ENCODE measurements at regions not wholly inside any gene's neighbourhood (a gene's known extent, or its start where the extent isn't known, plus 50 kb on each side); places are given as distances from the start of the nearest gene placed in this dataset.
"Not testable (repeated sequence)": the region's sequence is repeated elsewhere in the genome, so short reads cannot be mapped to it uniquely, and the experiment has no call there.

- DNase-seq: no peak
Observed at GRCh38 chr5:40346901-40347300, 332.8 kb upstream of the PTGER4 start.

DNA sequence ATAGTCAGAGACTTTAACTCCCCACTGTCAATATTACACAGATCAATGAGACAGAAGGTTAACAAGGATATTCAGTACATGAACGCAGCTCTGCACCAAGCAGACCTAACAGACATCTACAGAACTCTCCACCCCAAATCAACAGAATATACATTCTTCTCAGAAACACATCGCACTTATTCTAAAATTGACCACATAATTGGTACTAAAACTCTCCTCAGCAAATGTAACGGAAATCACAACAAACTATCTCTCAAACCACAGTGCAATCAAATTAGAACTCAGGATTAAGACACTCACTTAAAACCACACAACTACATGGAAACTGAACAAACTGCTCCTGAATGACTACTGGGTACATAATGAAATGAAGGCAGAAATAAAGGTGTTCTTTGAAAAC lies 341.3 kb upstream of the PTGER4 start:
- not testable (repeated sequence) for DNase-seq

DNA sequence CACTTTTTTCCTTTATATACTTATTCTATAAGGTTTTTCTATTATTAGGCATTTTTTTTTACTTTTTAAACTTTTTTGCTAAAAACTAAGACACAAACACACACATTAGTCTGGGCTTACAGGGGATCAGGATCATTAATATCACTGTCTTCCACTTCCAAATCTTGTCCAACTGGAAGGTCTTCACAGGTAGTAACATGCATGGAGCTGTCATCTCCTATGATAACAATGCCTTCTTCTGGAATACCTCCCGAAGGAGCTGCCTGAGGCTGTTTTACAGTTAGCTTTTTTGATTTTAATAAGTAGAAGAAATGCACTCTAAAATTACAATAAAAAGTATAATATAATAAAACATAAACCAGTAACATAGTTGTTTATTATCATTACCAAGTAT lies 345.5 kb upstream of the PTGER4 start:
- no peak for DNase-seq

DNA sequence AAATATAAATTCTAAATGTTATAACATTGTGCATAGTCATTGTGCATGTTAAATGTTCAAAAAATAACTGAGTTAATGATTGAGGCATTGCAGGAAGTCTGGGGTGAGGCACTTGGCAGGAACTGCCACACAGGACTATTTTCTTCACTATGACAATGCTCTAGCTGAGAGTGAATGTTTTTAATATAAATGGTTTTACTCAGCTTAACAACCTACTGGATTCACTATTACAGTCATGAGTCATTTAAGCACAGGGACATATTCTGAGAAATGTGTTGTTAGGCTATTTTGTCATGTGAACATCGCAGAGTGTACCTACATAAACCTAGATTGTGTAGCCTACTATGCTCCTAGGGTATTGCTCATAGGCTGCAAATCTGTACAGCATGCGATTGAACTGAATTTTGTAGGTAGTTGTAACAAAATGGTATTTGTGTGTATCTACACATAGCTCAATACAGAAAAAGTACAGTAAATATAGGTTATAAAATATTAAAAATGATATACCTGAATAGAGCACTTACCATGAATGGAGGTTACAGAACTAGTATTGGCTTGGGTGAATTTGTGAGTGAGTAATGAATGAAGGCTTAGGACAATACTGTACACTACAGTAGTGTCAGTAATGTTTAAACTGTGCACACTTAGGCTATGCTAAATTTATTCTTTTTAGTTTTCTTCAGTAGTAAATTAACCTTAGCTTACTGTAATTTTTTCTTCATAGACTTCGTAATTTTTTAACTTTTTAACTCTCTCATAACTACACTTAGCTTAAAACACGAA lies 346.1 kb upstream of the PTGER4 start:
- DNase-seq: no peak

GRCh38 chr5:40332970-40333369 lies 346.7 kb upstream of the PTGER4 start:
- no peak for DNase-seq

DNA sequence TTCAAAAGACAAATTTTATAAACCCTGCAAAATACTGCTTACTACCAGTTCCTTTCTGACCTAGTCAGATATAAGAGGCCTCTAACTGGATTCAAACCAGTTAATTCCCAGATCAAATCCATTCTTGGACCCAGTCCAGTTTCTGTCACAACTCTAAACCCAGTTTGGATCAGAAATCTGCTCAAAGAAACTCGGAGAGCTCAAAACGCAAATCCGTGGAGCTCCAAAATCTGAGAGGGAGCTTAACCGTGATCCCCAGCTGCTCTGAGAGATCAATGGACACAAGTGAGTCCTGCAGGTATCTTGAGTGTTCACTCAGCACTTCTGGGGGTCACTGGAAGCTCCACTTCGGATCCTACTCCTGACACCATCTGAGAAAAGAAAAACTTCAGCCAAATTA lies 348.1 kb upstream of the PTGER4 start:
- DNase-seq: no peak

- DNase-seq: no peak
Observed at GRCh38 chr5:40321514-40321913, 358.2 kb upstream of the PTGER4 start.

- DNase-seq: no peak
Observed at GRCh38 chr5:40318395-40318794, 361.3 kb upstream of the PTGER4 start.

GRCh38 chr5:40317023-40317422 lies 362.7 kb upstream of the PTGER4 start:
- no peak for DNase-seq

DNA sequence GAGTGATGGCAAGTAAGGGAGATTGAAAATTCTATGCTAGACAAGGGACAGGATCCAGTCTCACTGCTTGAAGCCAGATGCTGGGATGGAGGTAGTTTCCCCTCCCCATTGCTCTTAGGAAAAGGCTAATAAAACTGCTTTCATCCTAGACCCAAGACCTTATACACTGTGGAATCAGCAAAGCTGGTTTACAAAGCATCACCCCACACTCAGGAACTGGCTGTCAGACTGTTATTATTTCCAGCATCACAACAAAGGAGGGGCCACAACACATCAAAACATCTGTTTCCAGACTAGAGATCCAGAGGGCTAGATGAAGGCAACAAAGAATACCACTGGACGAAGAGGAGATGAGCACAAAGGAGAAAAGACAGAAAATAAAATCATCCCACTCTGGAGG lies 364.6 kb upstream of the PTGER4 start:
- DNase-seq: no peak

DNA sequence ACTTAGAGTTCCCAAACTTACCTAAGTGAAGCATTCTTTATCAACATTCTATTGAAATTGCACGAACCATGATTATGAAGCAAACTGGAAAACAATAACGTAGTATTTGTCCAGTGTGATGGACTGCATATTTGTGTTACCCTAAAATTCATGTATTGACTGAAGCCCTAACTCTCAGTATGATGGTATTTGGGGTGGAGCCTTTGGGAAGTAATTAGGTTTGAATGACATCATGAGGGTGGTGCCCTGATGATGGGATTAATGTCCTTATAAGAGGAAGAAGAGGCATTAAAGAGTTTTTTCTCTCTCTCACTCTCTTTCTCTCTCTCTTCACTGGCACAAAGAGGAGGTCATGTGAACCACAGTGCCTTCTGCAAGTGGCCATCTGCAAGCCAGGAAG lies 365.4 kb upstream of the PTGER4 start:
- DNase-seq: no peak

GRCh38 chr5:40312205-40312604 lies 367.5 kb upstream of the PTGER4 start:
- no peak for DNase-seq

- no peak for DNase-seq
Observed at GRCh38 chr5:40309851-40310250, 369.9 kb upstream of the PTGER4 start.

GRCh38 chr5:40308867-40309266 lies 370.8 kb upstream of the PTGER4 start:
- DNase-seq: no peak

DNA sequence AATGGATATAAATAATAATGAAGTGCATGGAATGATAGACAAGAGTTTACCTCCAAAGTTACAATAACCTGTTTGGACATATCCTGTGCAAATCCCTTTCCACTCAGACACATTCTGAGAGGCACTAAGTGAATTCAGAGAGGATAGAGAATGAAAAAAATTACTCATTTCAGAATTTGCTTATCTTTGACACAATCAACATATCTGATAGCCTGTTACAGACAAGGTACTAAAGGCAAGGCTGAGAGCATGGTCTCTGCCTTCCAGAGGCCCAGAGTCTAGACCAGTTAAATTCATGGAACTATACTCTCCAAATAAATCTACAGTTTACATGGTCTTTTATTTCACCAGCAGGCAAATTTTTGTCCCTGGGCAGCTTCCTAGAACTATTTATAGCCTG lies 371.8 kb upstream of the PTGER4 start:
- DNase-seq: no peak

- DNase-seq: no peak
Observed at GRCh38 chr5:40306869-40307487, 372.7 kb upstream of the PTGER4 start.

DNA sequence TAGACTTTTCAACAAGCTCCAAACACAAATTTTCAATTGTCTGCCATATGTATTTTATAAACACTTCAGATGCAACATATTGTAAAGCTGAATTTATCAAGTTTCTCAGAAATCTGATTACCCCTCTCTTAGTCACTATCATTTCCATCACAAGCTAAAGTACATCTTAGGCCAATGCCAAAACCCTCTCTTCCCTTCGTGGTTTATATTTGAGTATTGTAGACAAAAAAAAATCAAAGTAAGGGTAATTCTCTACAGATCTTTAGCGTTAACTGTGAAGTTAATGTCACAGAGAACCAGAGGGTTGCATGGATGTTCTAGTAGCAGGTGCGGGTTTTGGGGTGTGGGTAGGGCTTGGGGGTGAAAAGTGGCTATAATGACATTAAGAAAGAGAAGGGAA lies 387.7 kb upstream of the PTGER4 start:
- DNase-seq: no peak

DNA sequence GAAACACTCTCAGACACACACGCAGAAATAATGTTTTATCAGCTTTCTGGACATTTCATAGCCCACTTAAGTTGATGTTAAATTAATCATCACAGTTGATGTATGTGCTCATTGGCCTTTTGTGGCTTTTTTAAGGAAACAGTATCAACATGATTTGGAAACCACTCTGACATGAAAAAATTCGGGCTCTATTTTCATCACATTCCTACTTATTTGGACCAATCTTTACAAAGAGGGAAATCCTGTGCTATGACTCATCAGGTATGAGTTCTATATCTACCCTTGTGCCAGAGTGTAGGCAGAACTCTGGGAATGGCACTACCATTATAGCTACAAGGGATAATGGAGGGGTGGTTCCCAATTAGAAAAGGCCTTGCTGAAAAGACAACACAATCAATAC lies 388.4 kb upstream of the PTGER4 start:
- no peak for DNase-seq

- DNase-seq: no peak
Observed at GRCh38 chr5:40288800-40289485, 390.8 kb upstream of the PTGER4 start.

GRCh38 chr5:40284863-40285262 lies 394.9 kb upstream of the PTGER4 start:
- DNase-seq: no peak

DNA sequence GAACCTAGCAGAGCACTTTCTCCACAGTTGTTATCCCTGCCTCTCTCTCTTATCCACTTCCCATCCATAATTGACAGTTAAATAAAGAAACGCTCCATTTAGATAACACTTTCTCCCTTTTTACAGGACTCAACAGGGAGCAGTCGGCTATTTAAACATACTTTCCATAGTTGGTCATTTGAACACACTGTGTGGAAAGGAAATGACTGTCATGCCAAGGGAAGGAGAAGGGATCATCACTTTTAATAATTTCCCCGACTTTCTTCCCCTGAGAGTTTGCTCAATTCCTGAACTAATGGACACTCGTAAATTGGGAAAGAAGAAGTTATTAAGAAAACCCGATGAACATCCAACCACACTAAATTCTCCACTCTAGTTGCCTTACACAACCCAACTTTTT lies 400.8 kb upstream of the PTGER4 start:
- no peak for DNase-seq

- no peak for DNase-seq
Observed at GRCh38 chr5:40277161-40277906, 402.4 kb upstream of the PTGER4 start.

DNA sequence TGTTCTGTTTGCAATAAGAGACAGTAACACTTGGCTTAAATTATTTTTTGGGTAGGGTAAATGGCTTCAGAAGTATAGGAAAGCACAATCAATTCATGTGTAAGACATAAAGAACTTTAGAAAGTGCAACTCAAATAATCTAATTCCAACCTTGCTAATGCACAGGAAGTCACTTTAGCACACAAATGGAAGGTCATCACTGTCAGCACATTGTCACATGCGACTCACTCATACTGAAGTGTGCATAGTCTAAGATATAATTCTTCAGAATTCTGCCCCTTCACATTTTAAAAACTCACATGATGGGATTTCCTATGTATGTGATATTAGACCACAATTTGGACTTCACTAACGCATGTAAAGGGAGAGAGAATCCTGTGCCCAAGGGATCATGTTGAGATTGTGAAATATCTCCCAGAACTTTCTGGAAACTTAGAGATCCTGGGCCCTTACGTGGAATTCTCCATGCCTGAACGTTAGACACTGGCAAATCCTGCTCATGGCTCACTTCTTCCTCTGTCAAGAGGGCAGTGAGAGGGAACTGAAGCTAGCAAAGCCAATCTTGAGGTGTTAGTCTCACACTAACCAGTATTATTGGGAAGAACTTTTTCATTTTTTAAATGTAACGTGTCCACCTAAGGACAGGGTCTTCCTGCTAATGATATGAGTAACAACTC lies 403.2 kb upstream of the PTGER4 start:
- DNase-seq: no peak

Measured in NCI-H774 (cell line).